Activated CD8-positive, alpha-beta memory T cell treated with anti-CD3 and anti-CD28 coated beads for 48 hours (primary cell): ENCODE measurements at regions not wholly inside any gene's neighbourhood (a gene's known extent, or its start where the extent isn't known, plus 50 kb on each side); places are given as distances from the start of the nearest gene placed in this dataset.

ENCODE experiments used
- DNase-seq, 3 experiments: peaks; one replicate each; pipeline ENCODE4 v3.0.0-alpha.2; 2020; ENCODE audit warnings: low read depth in 2 of 3, low spot score in 2 of 3

GRCh38 chr12:93288626-93289025 is 89.1 kb upstream of the NUDT4 start:
- DNase-seq, result no peak

GRCh38 chr12:93290391-93290790 is 87.3 kb upstream of the NUDT4 start:
- DNase-seq, result no peak

GRCh38 chr12:93292213-93292612 is 85.5 kb upstream of the NUDT4 start:
- no peak for DNase-seq

- no peak for DNase-seq
Observed at GRCh38 chr12:93292731-93293566, 84.8 kb upstream of the NUDT4 start.

GRCh38 chr12:93297032-93297431 is 80.7 kb upstream of the NUDT4 start:
- DNase-seq, result no peak

GRCh38 chr12:93297536-93297935 is 80.2 kb upstream of the NUDT4 start:
- DNase-seq, result no peak

GRCh38 chr12:93299262-93299846 is 78.4 kb upstream of the NUDT4 start:
- no peak for DNase-seq

- no peak for DNase-seq
Observed at GRCh38 chr12:93300611-93301021, 77.1 kb upstream of the NUDT4 start.

GRCh38 chr12:93302331-93303229 is 75.1 kb upstream of the NUDT4 start:
- DNase-seq, result no peak

- no peak for DNase-seq
Observed at GRCh38 chr12:93306636-93307035, 71.1 kb upstream of the NUDT4 start.

GRCh38 chr12:93308281-93308680 is 69.4 kb upstream of the NUDT4 start:
- no peak for DNase-seq

GRCh38 chr12:93311827-93312226 is 65.9 kb upstream of the NUDT4 start:
- DNase-seq, result no peak

GRCh38 chr12:93314177-93314497 is 63.6 kb upstream of the NUDT4 start:
- no peak for DNase-seq

- DNase-seq, result no peak
Observed at GRCh38 chr12:93315385-93315906, 62.3 kb upstream of the NUDT4 start.

GRCh38 chr12:93315907-93316622 is 61.7 kb upstream of the NUDT4 start:
- DNase-seq, result no peak

GRCh38 chr12:93316623-93316971 is 61.1 kb upstream of the NUDT4 start:
- DNase-seq, result no peak

GRCh38 chr12:93317227-93317626 is 60.5 kb upstream of the NUDT4 start:
- DNase-seq, result no peak

- no peak for DNase-seq
Observed at GRCh38 chr12:93318720-93319522, 58.8 kb upstream of the NUDT4 start.

GRCh38 chr12:93319523-93320050 is 58.1 kb upstream of the NUDT4 start:
- no peak for DNase-seq

GRCh38 chr12:93322784-93323183 is 54.9 kb upstream of the NUDT4 start:
- DNase-seq, result no peak
